NCI-H2227 treated with DMSO at 0.1 percent for 48 hours (cell line): ENCODE measurements at regions not wholly inside any gene's neighbourhood (a gene's known extent, or its start where the extent isn't known, plus 50 kb on each side); places are given as distances from the start of the nearest gene placed in this dataset.

Source experiments
- DNase-seq: peaks from one replicate; lab custom pipeline; 2025; lab: John Stamatoyannopoulos, UW

DNA sequence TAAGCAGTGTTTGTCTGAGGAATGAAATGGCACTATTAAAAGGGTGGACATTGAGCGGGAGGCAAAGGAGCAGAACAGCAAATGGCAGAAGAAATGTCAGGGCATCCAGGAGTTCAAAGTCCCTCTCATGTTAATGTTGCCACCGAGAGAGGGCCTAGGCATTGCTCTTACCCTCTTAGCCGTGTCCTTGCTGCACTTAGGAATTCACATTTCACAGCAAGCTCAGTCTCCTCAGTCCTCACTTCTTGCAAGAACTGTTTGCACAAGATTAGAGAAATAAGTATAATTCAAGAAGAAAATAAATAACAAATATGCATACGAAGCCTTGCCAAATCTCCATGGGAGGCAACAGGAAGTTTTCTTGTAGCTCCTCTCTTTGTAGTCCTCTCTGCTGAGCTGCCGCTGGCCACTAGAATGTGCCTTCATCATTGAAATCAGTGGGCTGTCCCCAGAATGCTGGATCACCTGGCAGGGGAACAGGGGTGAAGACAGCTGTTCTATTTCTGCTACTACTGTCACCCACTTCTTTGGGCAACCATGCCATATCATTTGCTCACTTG is 205.8 kb downstream of the ZNF326 start:
- no peak for DNase-seq

DNA sequence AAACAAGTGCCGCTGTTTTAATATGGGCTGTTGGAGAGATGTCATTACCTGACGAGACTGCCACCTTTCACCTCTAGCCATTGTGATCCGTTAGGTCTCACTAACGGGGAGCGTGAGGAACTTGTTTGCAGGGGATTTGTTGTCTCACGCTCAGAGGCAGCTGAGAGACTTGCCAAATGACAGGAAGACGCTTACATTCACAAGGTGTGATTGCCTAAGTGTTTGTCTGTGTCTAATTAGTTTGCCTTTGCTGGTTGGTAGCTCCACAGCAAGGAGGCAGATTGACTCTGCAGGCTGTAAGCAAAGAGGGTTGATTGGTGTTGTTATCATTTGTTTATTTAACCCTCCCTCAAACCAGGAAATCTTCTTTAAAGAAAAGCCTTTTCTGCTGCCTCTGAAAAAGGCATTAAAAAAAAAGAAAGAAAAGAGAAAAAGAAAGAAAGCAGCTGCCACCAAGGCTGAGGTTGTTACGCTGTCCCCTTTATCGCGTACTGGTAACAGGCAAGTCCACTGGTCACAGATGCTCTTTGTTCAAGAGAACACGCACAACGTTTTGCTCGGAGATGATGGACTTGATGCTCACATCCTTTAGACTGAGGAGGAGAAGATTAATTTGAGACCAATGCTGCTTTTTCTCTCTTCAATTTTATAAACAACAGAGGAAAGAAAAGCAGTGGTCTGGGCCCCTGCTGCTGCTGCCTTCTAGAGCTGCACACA is 203.9 kb downstream of the ZNF326 start:
- peak; percentile 53 for DNase-seq

DNA sequence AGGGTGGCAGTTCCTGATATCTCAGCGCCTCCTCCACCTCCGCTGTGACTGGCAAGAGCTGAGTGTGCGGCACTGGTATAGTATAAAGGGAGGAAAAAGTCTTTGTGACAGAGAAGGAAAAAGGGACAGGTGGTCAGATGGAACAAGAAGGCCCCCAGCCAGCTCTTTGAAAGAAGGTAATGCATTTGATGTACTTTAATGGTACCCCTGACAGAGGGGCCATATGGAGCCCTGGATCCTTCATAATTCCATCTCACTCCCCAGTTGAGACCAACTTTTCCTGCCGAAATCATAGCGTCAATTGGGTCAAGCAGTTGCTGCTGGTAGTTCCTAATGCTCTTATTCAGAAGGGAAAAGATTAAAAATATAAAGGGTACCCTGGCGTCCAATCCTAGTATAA is 198.2 kb downstream of the ZNF326 start:
- DNase-seq, result no peak

GRCh38 chr1:90192408-90192807 is 197.5 kb downstream of the ZNF326 start:
- no peak for DNase-seq

DNA sequence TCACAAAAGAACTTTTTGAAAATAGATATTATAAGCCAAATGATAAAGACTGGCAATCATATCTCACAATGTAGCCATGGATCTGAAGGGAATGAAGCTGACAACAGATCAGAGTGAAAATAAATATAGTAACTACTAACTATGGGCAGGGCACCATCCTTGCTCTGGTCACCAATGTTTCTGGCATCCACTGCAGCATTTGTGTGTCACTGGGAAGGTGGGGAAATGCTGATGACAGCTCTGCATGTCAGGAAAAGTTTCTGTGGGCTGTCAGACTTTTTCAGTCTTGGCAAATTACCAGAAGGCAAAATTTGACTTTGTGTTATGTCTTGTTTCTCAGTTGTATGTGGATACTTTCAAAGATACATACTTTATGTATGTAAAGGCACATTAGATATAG is 195.6 kb downstream of the ZNF326 start:
- no peak for DNase-seq

GRCh38 chr1:90189889-90190288 is 195.0 kb downstream of the ZNF326 start:
- no peak for DNase-seq

DNA sequence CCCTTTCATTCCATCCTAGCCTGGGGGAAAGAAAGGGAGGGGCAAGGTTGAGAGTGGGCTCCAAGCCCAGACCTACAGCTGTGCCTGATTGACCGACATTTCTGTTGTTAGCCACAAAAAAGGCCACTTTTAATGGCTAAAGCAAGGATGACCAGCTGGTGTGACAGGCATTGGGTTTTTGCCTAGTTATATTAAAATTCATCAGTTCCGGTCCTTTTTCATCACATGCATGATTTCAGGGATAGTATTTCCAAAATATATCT is 192.3 kb downstream of the ZNF326 start:
- no peak for DNase-seq

- DNase-seq, result peak; percentile 71
Observed at GRCh38 chr1:90186506-90187322, 191.8 kb downstream of the ZNF326 start.

DNA sequence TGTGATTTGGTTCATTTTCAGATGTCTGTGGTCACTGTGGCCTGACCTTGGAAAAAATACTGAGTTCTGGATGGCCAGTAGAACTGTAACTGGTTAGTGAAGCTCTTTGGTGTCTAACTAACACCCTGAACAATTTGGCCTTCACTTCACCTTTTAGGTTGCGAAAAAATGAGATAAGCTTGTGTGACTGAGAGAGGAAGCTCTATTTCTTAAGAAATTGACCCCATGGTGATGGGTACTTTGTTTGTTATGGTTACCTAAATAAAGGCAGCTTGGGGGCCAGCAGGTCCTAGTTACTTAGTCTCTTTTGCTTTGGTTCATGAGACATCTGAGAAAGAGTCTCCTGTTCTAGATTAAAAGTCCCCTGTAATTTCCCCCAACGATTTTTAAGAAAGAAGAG is 181.6 kb downstream of the ZNF326 start:
- DNase-seq, result no peak

DNA sequence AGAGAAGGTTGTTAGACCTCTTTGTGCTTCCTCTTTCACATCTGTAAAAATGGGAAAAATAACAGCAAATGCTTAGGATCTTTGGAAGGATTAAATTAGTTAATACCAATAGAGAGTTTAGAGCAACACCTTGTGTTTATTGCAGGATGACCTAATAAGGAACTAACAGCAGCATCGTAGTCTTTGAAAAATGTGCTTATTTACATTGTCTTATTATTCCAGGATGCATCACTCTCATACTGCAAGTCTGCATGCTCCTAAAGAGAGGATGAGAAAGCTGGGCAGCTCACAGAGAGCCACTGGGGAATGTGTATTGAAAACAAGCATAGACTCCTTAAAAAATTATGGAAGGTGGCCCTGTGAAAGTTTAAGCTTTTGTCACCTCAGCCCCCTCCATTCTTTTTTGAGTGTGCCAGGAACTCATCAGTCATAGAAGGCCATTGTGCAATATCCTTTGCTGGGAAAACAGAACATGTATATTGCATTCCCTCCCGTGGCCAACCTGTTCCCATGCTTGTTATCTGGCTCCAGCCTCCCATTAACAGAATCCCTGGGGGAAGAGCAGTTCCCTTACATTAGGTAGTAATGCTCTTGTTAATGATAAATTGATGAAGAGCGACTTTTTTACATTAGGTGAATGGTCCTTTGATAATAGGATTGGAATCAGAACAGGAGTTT is 180.7 kb downstream of the ZNF326 start:
- no peak for DNase-seq

DNA sequence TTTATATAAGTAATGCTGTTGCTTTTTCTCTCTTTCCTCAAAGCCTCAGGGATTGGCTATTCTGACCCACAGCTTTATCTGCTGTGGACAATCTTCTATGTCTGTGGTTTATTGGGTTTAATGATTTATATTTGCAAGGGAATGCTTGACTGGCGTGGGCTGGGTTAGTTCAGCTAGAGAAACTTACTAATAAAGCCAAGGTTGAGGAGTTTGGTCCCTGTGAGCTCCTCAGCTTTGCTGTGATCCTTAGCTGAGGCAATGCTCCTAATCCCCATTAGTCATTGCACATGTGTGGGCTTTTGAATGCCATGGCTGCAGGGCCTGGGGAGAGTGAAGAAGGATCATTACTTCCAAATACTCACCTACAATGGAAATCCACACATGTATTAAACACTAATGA is 179.3 kb downstream of the ZNF326 start:
- no peak for DNase-seq

GRCh38 chr1:90162216-90162615 is 167.3 kb downstream of the ZNF326 start:
- DNase-seq, result no peak

DNA sequence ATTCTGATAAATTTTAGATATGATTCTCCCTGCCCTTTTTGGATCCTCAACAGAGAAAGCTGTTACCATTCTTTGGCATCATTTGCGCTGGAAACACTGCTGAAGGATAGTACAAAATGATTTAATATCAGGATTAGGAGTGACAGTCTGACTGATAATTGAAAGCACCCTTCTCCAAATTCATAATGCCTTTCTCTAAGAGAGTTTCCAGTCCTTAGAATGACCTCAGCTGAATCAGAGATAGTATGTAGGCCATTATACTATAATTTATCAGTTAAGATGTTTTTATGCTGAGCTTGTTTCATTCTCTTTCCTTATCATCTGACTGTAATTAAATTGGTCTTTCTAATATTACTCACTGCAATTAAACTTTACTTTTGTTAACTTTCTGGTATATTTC is 166.7 kb downstream of the ZNF326 start:
- no peak for DNase-seq

- DNase-seq, result no peak
Observed at GRCh38 chr1:90155721-90156487, 161.0 kb downstream of the ZNF326 start.

DNA sequence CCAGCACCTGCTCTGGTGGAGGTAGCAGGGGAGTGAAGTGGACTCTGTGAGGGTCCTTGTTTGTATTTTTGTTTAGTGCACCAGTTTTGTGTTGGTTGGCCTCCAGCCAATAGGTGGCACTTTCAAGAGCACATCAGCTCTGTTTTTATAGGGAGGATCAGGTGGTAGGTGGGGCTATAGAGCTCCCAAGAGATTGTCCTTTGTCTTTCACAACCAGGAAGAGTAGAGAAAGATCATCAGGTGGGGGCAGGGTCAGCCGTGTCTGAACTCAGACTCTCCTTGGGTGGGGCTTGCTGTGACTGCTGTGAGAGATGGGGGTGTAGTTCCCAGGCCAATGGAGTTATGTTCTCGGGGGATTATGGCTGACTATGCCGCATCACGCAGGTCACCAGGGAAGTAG is 159.8 kb downstream of the ZNF326 start:
- DNase-seq, result no peak

DNA sequence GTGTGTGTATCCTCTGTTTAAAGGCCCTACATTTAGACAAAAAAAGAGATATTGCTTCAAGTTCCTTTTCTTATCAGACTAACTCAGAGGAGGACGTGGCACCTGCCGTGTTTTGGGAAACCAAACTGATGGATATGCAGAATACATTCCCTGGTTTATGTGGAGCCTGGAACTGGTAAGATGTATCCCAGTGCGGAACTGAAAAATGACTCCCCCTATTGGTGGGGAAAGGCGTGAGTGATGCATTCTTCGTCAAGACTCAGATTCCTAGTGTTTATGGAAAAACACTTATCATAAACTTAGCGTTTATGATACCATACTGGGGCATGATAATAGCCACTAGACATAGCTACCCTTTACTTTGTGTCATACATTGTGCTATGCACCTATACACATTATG is 154.2 kb downstream of the ZNF326 start:
- DNase-seq, result no peak

DNA sequence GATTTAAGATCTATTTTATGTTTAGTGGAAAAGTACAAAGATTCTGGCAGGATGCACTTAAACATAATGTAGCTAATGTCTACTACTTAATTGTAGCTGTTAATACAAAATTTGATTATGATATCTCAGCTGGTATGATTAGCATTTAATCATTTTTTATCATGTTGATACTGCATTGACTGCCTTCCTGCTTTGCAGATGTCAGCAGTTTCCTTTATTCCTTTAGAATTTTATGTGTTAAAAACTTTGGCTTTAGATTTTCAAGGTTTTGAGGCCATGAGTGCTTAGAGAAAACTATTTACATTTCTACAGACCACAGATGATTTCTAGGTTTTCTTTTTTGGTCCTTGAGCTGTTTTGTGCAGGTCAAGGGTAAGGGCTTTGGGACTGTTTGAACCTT is 152.2 kb downstream of the ZNF326 start:
- DNase-seq, result no peak

- DNase-seq, result no peak
Observed at GRCh38 chr1:90144820-90145219, 149.9 kb downstream of the ZNF326 start.

DNA sequence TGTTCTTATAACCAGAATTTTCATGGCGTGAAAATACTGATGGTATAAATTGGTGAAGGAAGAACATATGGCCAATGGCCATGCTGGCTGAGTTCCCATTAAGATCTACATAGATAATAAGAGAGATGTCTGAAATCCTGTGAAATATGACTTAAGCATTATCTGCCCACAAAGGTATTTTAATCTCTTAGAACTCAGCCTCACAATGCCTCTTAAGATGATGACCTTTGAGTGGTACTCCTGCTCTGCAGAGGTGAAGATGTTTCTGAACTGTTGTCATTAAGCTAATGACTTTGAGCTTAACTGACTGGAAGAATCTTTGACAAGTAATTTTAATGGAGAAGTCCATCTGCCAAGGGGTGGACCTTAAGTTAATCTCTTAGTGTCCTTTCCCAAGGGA is 148.7 kb downstream of the ZNF326 start:
- DNase-seq, result no peak

GRCh38 chr1:90142697-90143096 is 147.8 kb downstream of the ZNF326 start:
- no peak for DNase-seq

DNA sequence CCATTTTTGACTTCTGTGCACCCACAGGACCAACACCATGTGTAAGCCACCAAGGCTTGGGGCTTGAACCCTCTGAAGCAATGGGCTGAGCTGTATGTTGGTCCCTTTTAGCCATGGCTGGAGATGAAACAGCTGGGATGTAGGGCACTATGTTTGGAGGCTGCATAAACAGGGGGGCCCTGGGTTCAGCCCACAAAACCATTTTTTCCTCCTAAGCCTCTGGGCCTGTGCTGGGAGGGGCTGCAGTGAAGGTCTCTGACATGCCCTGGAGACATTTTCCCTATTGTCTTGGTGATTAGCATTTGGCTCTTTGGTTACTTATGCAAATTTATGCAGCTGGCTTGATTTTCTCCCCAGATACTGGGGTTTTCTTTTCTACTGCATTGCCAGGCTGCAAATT is 144.9 kb downstream of the ZNF326 start:
- no peak for DNase-seq

- no peak for DNase-seq
Observed at GRCh38 chr1:90135286-90135685, 140.4 kb downstream of the ZNF326 start.
